ENCODE measurements at regions not wholly inside any gene's neighbourhood (a gene's known extent, or its start where the extent isn't known, plus 50 kb on each side); places are given as distances from the start of the nearest gene placed in this dataset.
"Not testable (repeated sequence)": the region's sequence is repeated elsewhere in the genome, so short reads cannot be mapped to it uniquely, and the experiment has no call there.

DNA sequence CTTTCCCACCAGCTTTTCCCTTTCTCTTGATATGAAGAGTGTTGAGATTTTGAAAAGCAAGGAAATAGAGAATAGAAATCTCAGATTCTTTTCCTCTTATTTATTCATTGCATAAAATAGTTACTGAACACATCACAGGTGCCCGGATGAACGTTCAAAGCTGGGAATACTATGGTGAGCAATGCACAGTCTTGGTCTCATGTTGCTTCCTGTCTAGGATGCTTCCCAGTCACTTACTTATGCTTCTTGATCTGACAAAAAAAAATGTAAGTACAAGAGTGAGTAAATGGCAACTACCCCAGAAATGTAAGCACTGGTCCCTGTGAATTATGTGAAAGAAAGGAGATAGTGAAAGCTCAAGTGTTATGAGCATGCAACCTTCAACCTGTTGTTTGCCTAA, 153.5 kb upstream of the S1PR3 start:
- no peak overlapping the region for H3K4me3 ChIP-seq (ENCODE audit: insufficient read depth, low read depth, low read length)
- H3K4me2 ChIP-seq (ENCODE audit: low read length) = no peak overlapping the region
- H3K4me1 Mint-ChIP-seq (ENCODE audit: low read depth, unreplicated experiment) = peaks cover 30% of the 10 kb centered on the region
- no peak for FAIRE-seq
- no peaks in the 10 kb centered on the region for H3K9me3 ChIP-seq (ENCODE audit: insufficient read depth, low read depth, low read length)
- H3K4me3 Mint-ChIP-seq (ENCODE audit: unreplicated experiment) = no peak overlapping the region
- no peaks in the 10 kb centered on the region for H3K27me3 Mint-ChIP-seq (ENCODE audit: low read depth, unreplicated experiment)
- no peaks in the 10 kb centered on the region for H3K9me3 Mint-ChIP-seq (ENCODE audit: unreplicated experiment)
- peaks cover 10% of the 10 kb centered on the region for H3K4me1 ChIP-seq (ENCODE audit: insufficient read depth, low read length)
- no peak overlapping the region for H3K27ac ChIP-seq (ENCODE audit: low read depth, low read length)
- no peaks in the 10 kb centered on the region for H3K36me3 ChIP-seq (ENCODE audit: insufficient read depth, low read length)
- H2AFZ ChIP-seq (ENCODE audit: low read depth, low read length) = no peak overlapping the region
- peak; percentile 53 for DNase-seq (ENCODE audit: low read depth)
- H3K9ac ChIP-seq (ENCODE audit: low read length) = no peak overlapping the region
- H3K27me3 ChIP-seq (ENCODE audit: insufficient read depth, low read length) = no peaks in the 10 kb centered on the region
- H3K36me3 Mint-ChIP-seq (ENCODE audit: low read depth, unreplicated experiment) = no peaks in the 10 kb centered on the region
- no peak overlapping the region for H3K27ac Mint-ChIP-seq (ENCODE audit: unreplicated experiment)
- TF ChIP-seq, protein P1, sequence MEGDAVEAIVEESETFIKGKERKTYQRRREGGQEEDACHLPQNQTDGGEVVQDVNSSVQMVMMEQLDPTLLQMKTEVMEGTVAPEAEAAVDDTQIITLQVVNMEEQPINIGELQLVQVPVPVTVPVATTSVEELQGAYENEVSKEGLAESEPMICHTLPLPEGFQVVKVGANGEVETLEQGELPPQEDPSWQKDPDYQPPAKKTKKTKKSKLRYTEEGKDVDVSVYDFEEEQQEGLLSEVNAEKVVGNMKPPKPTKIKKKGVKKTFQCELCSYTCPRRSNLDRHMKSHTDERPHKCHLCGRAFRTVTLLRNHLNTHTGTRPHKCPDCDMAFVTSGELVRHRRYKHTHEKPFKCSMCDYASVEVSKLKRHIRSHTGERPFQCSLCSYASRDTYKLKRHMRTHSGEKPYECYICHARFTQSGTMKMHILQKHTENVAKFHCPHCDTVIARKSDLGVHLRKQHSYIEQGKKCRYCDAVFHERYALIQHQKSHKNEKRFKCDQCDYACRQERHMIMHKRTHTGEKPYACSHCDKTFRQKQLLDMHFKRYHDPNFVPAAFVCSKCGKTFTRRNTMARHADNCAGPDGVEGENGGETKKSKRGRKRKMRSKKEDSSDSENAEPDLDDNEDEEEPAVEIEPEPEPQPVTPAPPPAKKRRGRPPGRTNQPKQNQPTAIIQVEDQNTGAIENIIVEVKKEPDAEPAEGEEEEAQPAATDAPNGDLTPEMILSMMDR (IDR thresholded peaks at IDR 0.05; ENCODE audit: insufficient read depth, low read depth, low read length) = no peak
- no peak for TF ChIP-seq EZH2 (IDR thresholded peaks at IDR 0.05; ENCODE audit: insufficient read depth, low read length)
- no peaks in the 10 kb centered on the region for H3K79me2 ChIP-seq (ENCODE audit: insufficient read depth, low read length)
- H4K20me1 ChIP-seq (ENCODE audit: insufficient read depth, low read length) = no peaks in the 10 kb centered on the region

DNA sequence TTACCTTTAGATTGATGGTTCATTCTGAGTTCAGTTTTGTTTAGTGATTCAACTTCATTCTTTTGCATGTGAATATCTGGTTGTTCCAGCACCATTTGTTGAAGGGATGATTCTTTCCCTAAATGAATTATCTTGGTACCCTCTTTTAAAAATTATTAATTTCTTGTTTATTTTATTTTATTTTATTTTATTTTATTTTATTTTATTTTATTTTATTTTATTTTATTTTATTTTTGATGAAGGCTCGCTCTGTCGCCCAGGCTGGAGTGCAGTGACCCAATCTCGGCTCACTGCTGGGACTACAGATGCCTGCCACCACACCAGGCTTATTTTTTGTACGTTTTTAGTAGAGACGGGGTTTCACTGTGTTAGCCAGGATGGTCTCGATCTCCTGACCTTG, 141.4 kb upstream of the S1PR3 start:
- H3K27me3 Mint-ChIP-seq (ENCODE audit: low read depth, unreplicated experiment); H3K36me3 ChIP-seq (ENCODE audit: insufficient read depth, low read length); FAIRE-seq; H3K4me3 Mint-ChIP-seq (ENCODE audit: unreplicated experiment); H3K27me3 ChIP-seq (ENCODE audit: insufficient read depth, low read length); DNase-seq (ENCODE audit: low read depth); H3K27ac Mint-ChIP-seq (ENCODE audit: unreplicated experiment); H3K9me3 ChIP-seq (ENCODE audit: insufficient read depth, low read depth, low read length); H3K4me3 ChIP-seq (ENCODE audit: insufficient read depth, low read depth, low read length); H3K79me2 ChIP-seq (ENCODE audit: insufficient read depth, low read length); H4K20me1 ChIP-seq (ENCODE audit: insufficient read depth, low read length); H3K27ac ChIP-seq (ENCODE audit: low read depth, low read length); H2AFZ ChIP-seq (ENCODE audit: low read depth, low read length); H3K9ac ChIP-seq (ENCODE audit: low read length); H3K9me3 Mint-ChIP-seq (ENCODE audit: unreplicated experiment); H3K36me3 Mint-ChIP-seq (ENCODE audit: low read depth, unreplicated experiment); H3K4me2 ChIP-seq (ENCODE audit: low read length); H3K4me1 ChIP-seq (ENCODE audit: insufficient read depth, low read length): not testable (repeated sequence)
- H3K4me1 Mint-ChIP-seq (ENCODE audit: low read depth, unreplicated experiment) = peaks cover 12% of the 10 kb centered on the region

DNA sequence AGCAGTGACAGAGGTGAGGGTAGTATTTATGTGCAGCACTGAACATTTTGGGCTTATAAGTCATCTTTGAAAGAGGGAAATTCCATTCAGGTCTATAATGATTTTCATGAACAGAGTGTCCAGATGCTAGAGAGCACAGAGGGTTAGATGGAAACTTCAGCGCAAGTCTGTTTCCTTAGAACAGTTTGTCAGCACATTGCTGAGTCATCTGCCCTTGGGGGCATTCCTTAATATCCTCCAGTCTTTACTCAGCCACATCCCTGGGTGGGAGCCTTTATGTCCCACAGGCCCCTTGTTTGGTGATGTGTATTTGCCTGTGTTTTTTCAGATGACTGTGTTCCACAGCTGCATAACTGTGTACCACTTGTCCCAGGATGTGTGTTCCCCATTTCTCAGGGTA, 138.5 kb upstream of the S1PR3 start:
- peak overlapping the region; percentile 51 for H3K27ac Mint-ChIP-seq (ENCODE audit: unreplicated experiment)
- Histone ChIP-seq H3K9me3 (ENCODE audit: insufficient read depth, low read depth, low read length) (peaks cover 11% of the 10 kb centered on the region), H3K79me2 (ENCODE audit: insufficient read depth, low read length) (no peaks in the 10 kb centered on the region), H3K27me3 (ENCODE audit: insufficient read depth, low read length) (no peaks in the 10 kb centered on the region), H3K4me1 (ENCODE audit: insufficient read depth, low read length) (peaks cover 7% of the 10 kb centered on the region), H3K27ac (ENCODE audit: low read depth, low read length) (peak overlapping the region; percentile 22), H2AFZ (ENCODE audit: low read depth, low read length) (no peak overlapping the region), H3K4me2 (ENCODE audit: low read length) (peak overlapping the region; percentile 49), H3K36me3 (ENCODE audit: insufficient read depth, low read length) (no peaks in the 10 kb centered on the region), H4K20me1 (ENCODE audit: insufficient read depth, low read length) (no peaks in the 10 kb centered on the region), H3K4me3 (ENCODE audit: insufficient read depth, low read depth, low read length) (no peak overlapping the region), H3K9ac (ENCODE audit: low read length) (no peak overlapping the region)
- FAIRE-seq = peak; percentile 77
- H3K4me1 Mint-ChIP-seq (ENCODE audit: low read depth, unreplicated experiment) = peaks cover 12% of the 10 kb centered on the region
- no peak for TF ChIP-seq EZH2 (IDR thresholded peaks at IDR 0.05; ENCODE audit: insufficient read depth, low read length)
- TF ChIP-seq, protein P1 (IDR thresholded peaks at IDR 0.05; ENCODE audit: insufficient read depth, low read depth, low read length) = no peak
- no peaks in the 10 kb centered on the region for H3K36me3 Mint-ChIP-seq (ENCODE audit: low read depth, unreplicated experiment)
- DNase-seq (ENCODE audit: low read depth) = peak; percentile 86
- no peaks in the 10 kb centered on the region for H3K27me3 Mint-ChIP-seq (ENCODE audit: low read depth, unreplicated experiment)
- H3K4me3 Mint-ChIP-seq (ENCODE audit: unreplicated experiment) = no peak overlapping the region
- peaks cover 19% of the 10 kb centered on the region for H3K9me3 Mint-ChIP-seq (ENCODE audit: unreplicated experiment)

All from astrocyte (in vitro differentiated cells and primary cell).